ENCODE measurements at regions not wholly inside any gene's neighbourhood (a gene's known extent, or its start where the extent isn't known, plus 50 kb on each side); places are given as distances from the start of the nearest gene placed in this dataset.

- TF ChIP-seq THRA (CRISPR knock-in tag; IDR thresholded peaks at IDR 0.05; ENCODE audit: borderline replicate concordance) (no peak), BCL3 (CRISPR knock-in tag; IDR thresholded peaks at IDR 0.05) (no peak), ZNF264 (CRISPR knock-in tag; IDR thresholded peaks at IDR 0.05) (no peak), ZNF333 (CRISPR knock-in tag; IDR thresholded peaks at IDR 0.05; ENCODE audit: borderline replicate concordance) (no peak), ZNF101 (CRISPR knock-in tag; IDR thresholded peaks at IDR 0.05; ENCODE audit: borderline replicate concordance, low read depth) (no peak), ZNF597 (CRISPR knock-in tag; IDR thresholded peaks at IDR 0.05) (no peak), GRHL1 (CRISPR knock-in tag; conservative IDR thresholded peaks at IDR 0.05) (no peak), ZNF124 (CRISPR knock-in tag; IDR thresholded peaks at IDR 0.05) (no peak), CCAR2 (optimal IDR thresholded peaks at IDR 0.05; ENCODE audit: low read depth, low read length) (no peak)
Measured at GRCh38 chr14:22291406-22291805, 297.6 kb downstream of the DAD1 start (continued).

All from HepG2 (cell line).